ENCODE measurements at regions not wholly inside any gene's neighbourhood (a gene's known extent, or its start where the extent isn't known, plus 50 kb on each side); places are given as distances from the start of the nearest gene placed in this dataset.

- H3K4me3 Mint-ChIP-seq, result no peak overlapping the region
- H3K27me3 Mint-ChIP-seq (ENCODE audit: insufficient read depth), result no peaks in the 10 kb centered on the region
- no peak for DNase-seq (ENCODE audit: low spot score)
- H3K36me3 Mint-ChIP-seq (ENCODE audit: low read depth), result no peaks in the 10 kb centered on the region
- no peak overlapping the region for H3K27ac Mint-ChIP-seq
- intact Hi-C loops (cut with micrococcal nuclease), result no loop called here
- H3K4me1 Mint-ChIP-seq (ENCODE audit: low read depth), result no peaks in the 10 kb centered on the region
- H3K9me3 Mint-ChIP-seq, result peaks cover 4% of the 10 kb centered on the region
These were observed 216.9 kb downstream of the MATN1 start for GRCh38 chr1:30506291-30507015.

- no peaks in the 10 kb centered on the region for H3K36me3 Mint-ChIP-seq (ENCODE audit: low read depth)
- intact Hi-C loops (cut with micrococcal nuclease), result no loop called here
- H3K27me3 Mint-ChIP-seq (ENCODE audit: insufficient read depth), result no peaks in the 10 kb centered on the region
- peaks cover 7% of the 10 kb centered on the region for H3K9me3 Mint-ChIP-seq
- no peak overlapping the region for H3K4me3 Mint-ChIP-seq
- H3K4me1 Mint-ChIP-seq (ENCODE audit: low read depth), result no peaks in the 10 kb centered on the region
- DNase-seq (ENCODE audit: low spot score), result no peak
- no peak overlapping the region for H3K27ac Mint-ChIP-seq
These were observed 217.5 kb downstream of the MATN1 start for GRCh38 chr1:30505853-30506252.

- no peak overlapping the region for H3K4me3 Mint-ChIP-seq
- no peak for DNase-seq (ENCODE audit: low spot score)
- no peak overlapping the region for H3K27ac Mint-ChIP-seq
- intact Hi-C loops (cut with micrococcal nuclease), result no loop called here
- H3K27me3 Mint-ChIP-seq (ENCODE audit: insufficient read depth), result no peaks in the 10 kb centered on the region
- H3K36me3 Mint-ChIP-seq (ENCODE audit: low read depth), result no peaks in the 10 kb centered on the region
- H3K9me3 Mint-ChIP-seq, result no peaks in the 10 kb centered on the region
- H3K4me1 Mint-ChIP-seq (ENCODE audit: low read depth), result no peaks in the 10 kb centered on the region
These were observed 230.9 kb downstream of the MATN1 start for GRCh38 chr1:30492451-30492850.

GRCh38 chr1:30491831-30492230, 231.6 kb downstream of the MATN1 start:
- Mint-ChIP-seq H3K36me3 (ENCODE audit: low read depth) (no peaks in the 10 kb centered on the region), H3K9me3 (no peaks in the 10 kb centered on the region)
- intact Hi-C loops (cut with micrococcal nuclease), result no loop called here

GRCh38 chr1:30490554-30491053, 232.8 kb downstream of the MATN1 start:
- no peaks in the 10 kb centered on the region for H3K36me3 Mint-ChIP-seq (ENCODE audit: low read depth)
- H3K27me3 Mint-ChIP-seq (ENCODE audit: insufficient read depth), result no peaks in the 10 kb centered on the region
- no peak overlapping the region for H3K4me3 Mint-ChIP-seq
- H3K27ac Mint-ChIP-seq, result no peak overlapping the region
- no peaks in the 10 kb centered on the region for H3K9me3 Mint-ChIP-seq
- intact Hi-C loops (cut with micrococcal nuclease), result no loop called here
- no peak for DNase-seq (ENCODE audit: low spot score)
- no peaks in the 10 kb centered on the region for H3K4me1 Mint-ChIP-seq (ENCODE audit: low read depth)

More at GRCh38 chr1:30491831-30492230, 231.6 kb downstream of the MATN1 start:
- Mint-ChIP-seq H3K4me3 (no peak overlapping the region), H3K4me1 (ENCODE audit: low read depth) (no peaks in the 10 kb centered on the region), H3K27ac (no peak overlapping the region), H3K27me3 (ENCODE audit: insufficient read depth) (no peaks in the 10 kb centered on the region)
- DNase-seq (ENCODE audit: low spot score), result no peak

GRCh38 chr1:30489737-30490389, 233.5 kb downstream of the MATN1 start:
- DNase-seq (ENCODE audit: low spot score), result no peak
- Mint-ChIP-seq H3K4me1 (ENCODE audit: low read depth) (no peaks in the 10 kb centered on the region), H3K9me3 (no peaks in the 10 kb centered on the region), H3K27me3 (ENCODE audit: insufficient read depth) (no peaks in the 10 kb centered on the region), H3K4me3 (no peak overlapping the region), H3K36me3 (ENCODE audit: low read depth) (no peaks in the 10 kb centered on the region), H3K27ac (no peak overlapping the region)
- intact Hi-C loops (cut with micrococcal nuclease), result no loop called here

GRCh38 chr1:30488324-30488913, 235.0 kb downstream of the MATN1 start:
- intact Hi-C loops (cut with micrococcal nuclease), result no loop called here
- Mint-ChIP-seq H3K27ac (no peak overlapping the region), H3K4me3 (no peak overlapping the region), H3K36me3 (ENCODE audit: low read depth) (no peaks in the 10 kb centered on the region), H3K27me3 (ENCODE audit: insufficient read depth) (no peaks in the 10 kb centered on the region), H3K4me1 (ENCODE audit: low read depth) (no peaks in the 10 kb centered on the region), H3K9me3 (no peaks in the 10 kb centered on the region)
- DNase-seq (ENCODE audit: low spot score), result no peak

- no peaks in the 10 kb centered on the region for H3K4me1 Mint-ChIP-seq (ENCODE audit: low read depth)
- intact Hi-C loops (cut with micrococcal nuclease), result no loop called here
- H3K9me3 Mint-ChIP-seq, result peaks cover 3% of the 10 kb centered on the region
- H3K4me3 Mint-ChIP-seq, result no peak overlapping the region
- H3K27ac Mint-ChIP-seq, result no peak overlapping the region
- no peak for DNase-seq (ENCODE audit: low spot score)
- no peaks in the 10 kb centered on the region for H3K36me3 Mint-ChIP-seq (ENCODE audit: low read depth)
- H3K27me3 Mint-ChIP-seq (ENCODE audit: insufficient read depth), result no peaks in the 10 kb centered on the region
These were observed 236.3 kb downstream of the MATN1 start for GRCh38 chr1:30487042-30487441.

- Mint-ChIP-seq H3K4me1 (ENCODE audit: low read depth) (no peaks in the 10 kb centered on the region), H3K27ac (no peak overlapping the region), H3K9me3 (peaks cover 16% of the 10 kb centered on the region), H3K36me3 (ENCODE audit: low read depth) (no peaks in the 10 kb centered on the region), H3K4me3 (no peak overlapping the region), H3K27me3 (ENCODE audit: insufficient read depth) (no peaks in the 10 kb centered on the region)
- intact Hi-C loops (cut with micrococcal nuclease), result no loop called here
- no peak for DNase-seq (ENCODE audit: low spot score)
These were observed 238.3 kb downstream of the MATN1 start for GRCh38 chr1:30485072-30485471.

GRCh38 chr1:30484668-30485067, 238.7 kb downstream of the MATN1 start:
- Mint-ChIP-seq H3K9me3 (peaks cover 16% of the 10 kb centered on the region), H3K27ac (no peak overlapping the region), H3K27me3 (ENCODE audit: insufficient read depth) (no peaks in the 10 kb centered on the region), H3K4me1 (ENCODE audit: low read depth) (no peaks in the 10 kb centered on the region), H3K36me3 (ENCODE audit: low read depth) (no peaks in the 10 kb centered on the region), H3K4me3 (no peak overlapping the region)
- DNase-seq (ENCODE audit: low spot score), result no peak
- intact Hi-C loops (cut with micrococcal nuclease), result no loop called here

GRCh38 chr1:30479575-30479974, 243.8 kb downstream of the MATN1 start:
- Mint-ChIP-seq H3K4me3 (no peak overlapping the region), H3K27me3 (ENCODE audit: insufficient read depth) (no peaks in the 10 kb centered on the region), H3K27ac (no peak overlapping the region), H3K36me3 (ENCODE audit: low read depth) (no peaks in the 10 kb centered on the region), H3K4me1 (ENCODE audit: low read depth) (no peaks in the 10 kb centered on the region), H3K9me3 (peaks cover 16% of the 10 kb centered on the region)
- DNase-seq (ENCODE audit: low spot score), result no peak
- intact Hi-C loops (cut with micrococcal nuclease), result no loop called here

- Mint-ChIP-seq H3K4me3 (no peak overlapping the region), H3K36me3 (ENCODE audit: low read depth) (no peaks in the 10 kb centered on the region), H3K9me3 (peaks cover 16% of the 10 kb centered on the region), H3K27ac (no peak overlapping the region), H3K4me1 (ENCODE audit: low read depth) (no peaks in the 10 kb centered on the region), H3K27me3 (ENCODE audit: insufficient read depth) (no peaks in the 10 kb centered on the region)
- DNase-seq (ENCODE audit: low spot score), result no peak
- intact Hi-C loops (cut with micrococcal nuclease), result no loop called here
These were observed 244.4 kb downstream of the MATN1 start for GRCh38 chr1:30478799-30479563.

- no peak for DNase-seq (ENCODE audit: low spot score)
- H3K27ac Mint-ChIP-seq, result no peak overlapping the region
- no peaks in the 10 kb centered on the region for H3K4me1 Mint-ChIP-seq (ENCODE audit: low read depth)
These were observed 245.1 kb downstream of the MATN1 start for GRCh38 chr1:30478283-30478682.

More at GRCh38 chr1:30478283-30478682, 245.1 kb downstream of the MATN1 start:
- no peak overlapping the region for H3K4me3 Mint-ChIP-seq
- H3K27me3 Mint-ChIP-seq (ENCODE audit: insufficient read depth), result no peaks in the 10 kb centered on the region
- no peaks in the 10 kb centered on the region for H3K36me3 Mint-ChIP-seq (ENCODE audit: low read depth)
- H3K9me3 Mint-ChIP-seq, result peaks cover 16% of the 10 kb centered on the region
- intact Hi-C loops (cut with micrococcal nuclease), result no loop called here

Measured in activated T-helper 1 cell treated with anti-CD3 and anti-CD28 coated beads, Interleukin-12 subunit alpha, Interleukin-12 subunit beta, Interleukin-2, Interleukin-4 antibody, amounts not matched to agents 30 ng/mL and 10 ng/mL and 1 ng/mL, durations not matched to agents 14 hours and 24 hours and 36 hours (primary cell).